ENCODE measurements at regions not wholly inside any gene's neighbourhood (a gene's known extent, or its start where the extent isn't known, plus 50 kb on each side); places are given as distances from the start of the nearest gene placed in this dataset.

DNA sequence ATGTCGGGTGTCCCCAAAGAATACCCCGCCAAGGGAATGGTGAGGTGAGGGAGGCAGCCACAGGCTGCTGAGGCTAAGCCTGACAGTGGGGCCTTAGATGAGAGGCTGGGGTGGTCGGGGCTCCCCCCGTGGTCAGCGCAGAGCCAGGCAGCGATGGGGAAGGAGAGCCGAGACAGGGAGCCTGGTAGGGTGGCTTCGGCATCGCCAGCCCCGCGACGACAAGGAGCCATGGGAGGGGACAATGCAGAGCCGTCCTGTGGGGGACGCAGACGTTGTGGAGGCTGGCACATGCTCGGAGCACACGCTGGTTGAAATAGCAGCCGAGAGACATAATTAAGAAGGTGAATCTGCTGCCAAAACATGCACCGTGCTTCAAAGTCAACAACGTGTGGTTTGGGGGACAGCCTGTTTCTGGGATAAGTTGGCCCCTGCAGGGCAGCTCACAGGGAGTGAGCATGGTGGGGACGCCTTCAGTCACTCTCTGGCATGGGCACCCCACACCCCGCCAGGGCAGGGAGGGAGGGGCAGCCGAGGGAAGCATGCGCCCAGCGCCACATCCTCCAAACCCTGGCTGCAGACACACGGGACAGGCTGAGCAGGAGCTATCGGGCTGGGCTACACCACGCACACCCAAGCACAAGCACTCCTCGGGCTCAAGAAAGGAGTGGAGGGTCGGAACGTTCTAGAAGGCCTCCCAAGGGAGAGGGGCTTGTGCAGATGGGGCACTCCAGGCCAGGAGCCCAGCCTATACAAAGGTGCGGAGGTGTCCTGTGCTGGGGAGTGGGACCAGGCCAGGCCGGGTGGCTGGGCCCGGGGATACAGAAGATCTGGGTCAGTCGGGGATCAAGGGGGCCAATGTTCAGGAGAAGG is 66.6 kb upstream of the C14orf180 start:
- ATAC-seq (peak in 1 of 2 experiments; percentile 31; a peak in 2 of 6 replicates), DNase-seq (ENCODE audit: low read depth in 1 of 2, low spot score in 1 of 2) (no peak), FAIRE-seq (no peak)
- H3K4me1 ChIP-seq: no peaks in the 10 kb centered on the region
- ChIA-PET POLR2A (no interaction called here), CTCF (interaction anchor here (1.2 to 1.8 kb wide), 4 partner anchors 52 to 419 kb away, joined by 3 to 6 read pairs (median 4); no protein-coding TSS in a partner anchor)
- H3K4me3 ChIP-seq: no peak overlapping the region
- TF ChIP-seq FOSL2 (IDR thresholded peaks at IDR 0.05) (no peak), FOSL2 (CRISPR knock-in tag; IDR thresholded peaks at IDR 0.05) (no peak), NR3C1 (IDR thresholded peaks at IDR 0.05) (no peak), BCL3 (IDR thresholded peaks at IDR 0.05) (no peak), BHLHE40 (IDR thresholded peaks at IDR 0.05; ENCODE audit: low read depth, low read length) (no peak), KDM1A (IDR thresholded peaks at IDR 0.05; ENCODE audit: low read depth) (no peak), HOXB13 (CRISPR knock-in tag; IDR thresholded peaks at IDR 0.05; ENCODE audit: low read depth) (no peak), PHF8 (IDR thresholded peaks at IDR 0.05; ENCODE audit: borderline replicate concordance, low read depth) (no peak), CHD4 (IDR thresholded peaks at IDR 0.05; ENCODE audit: borderline replicate concordance) (no peak), HDAC2 (IDR thresholded peaks at IDR 0.05) (no peak), ZFP36 (IDR thresholded peaks at IDR 0.05; ENCODE audit: borderline replicate concordance, partially characterized antibody) (no peak)
- H3K4me2 ChIP-seq: no peak overlapping the region
- 32% methylated on average over 35 of the region's 35 CpGs for WGBS (ENCODE audit: missing lambda C conversion rate)
- no peak overlapping the region for H3K27ac ChIP-seq
- H3K9me3 ChIP-seq: peaks cover 19% of the 10 kb centered on the region

DNA sequence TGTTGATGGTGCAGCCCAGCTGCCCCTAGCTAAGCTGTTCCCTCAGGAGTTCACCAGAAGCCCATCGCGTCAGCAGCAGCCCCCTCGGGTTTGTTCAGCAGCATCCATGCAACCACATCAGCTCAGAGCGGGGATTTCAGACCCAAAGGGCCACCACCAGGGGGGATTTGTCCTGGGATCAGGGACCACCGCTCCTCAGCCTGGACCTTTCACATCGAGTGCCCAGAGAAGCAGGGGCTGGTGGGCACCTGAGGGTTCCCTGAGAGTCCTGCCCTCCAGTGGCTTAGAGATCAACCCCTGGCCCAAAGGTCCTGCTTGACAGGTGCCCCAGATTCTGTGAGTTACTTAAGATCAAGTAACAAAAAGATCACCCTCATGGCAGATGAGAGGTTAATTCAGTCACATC is 65.9 kb upstream of the C14orf180 start:
- Histone ChIP-seq H3K4me3 (no peak overlapping the region), H3K9me3 (peaks cover 19% of the 10 kb centered on the region), H3K27ac (no peak overlapping the region), H3K4me2 (no peak overlapping the region), H3K4me1 (no peaks in the 10 kb centered on the region)
- ATAC-seq (no peak), FAIRE-seq (no peak), DNase-seq (ENCODE audit: low read depth in 1 of 2, low spot score in 1 of 2) (no peak)
- WGBS (ENCODE audit: missing lambda C conversion rate): 47% methylated on average over 6 of the region's 6 CpGs
- ChIA-PET POLR2A (no interaction called here), CTCF (interaction anchor here (1.2 to 1.7 kb wide), 2 partner anchors 127 to 419 kb away, joined by 3 to 5 read pairs; no protein-coding TSS in a partner anchor)
- TF ChIP-seq FOXS1 (CRISPR knock-in tag; IDR thresholded peaks at IDR 0.05) (no peak), PBX3 (IDR thresholded peaks at IDR 0.05) (no peak), CEBPB (IDR thresholded peaks at IDR 0.05) (no peak), RFX5 (IDR thresholded peaks at IDR 0.05) (no peak), KDM1A (IDR thresholded peaks at IDR 0.05; ENCODE audit: low read depth) (no peak), EHMT2 (IDR thresholded peaks at IDR 0.05; ENCODE audit: low read depth) (no peak), SREBF2 (IDR thresholded peaks at IDR 0.05) (no peak), JUN (IDR thresholded peaks at IDR 0.05) (no peak), RNF2 (IDR thresholded peaks at IDR 0.05; ENCODE audit: borderline replicate concordance, low read depth) (no peak)

DNA sequence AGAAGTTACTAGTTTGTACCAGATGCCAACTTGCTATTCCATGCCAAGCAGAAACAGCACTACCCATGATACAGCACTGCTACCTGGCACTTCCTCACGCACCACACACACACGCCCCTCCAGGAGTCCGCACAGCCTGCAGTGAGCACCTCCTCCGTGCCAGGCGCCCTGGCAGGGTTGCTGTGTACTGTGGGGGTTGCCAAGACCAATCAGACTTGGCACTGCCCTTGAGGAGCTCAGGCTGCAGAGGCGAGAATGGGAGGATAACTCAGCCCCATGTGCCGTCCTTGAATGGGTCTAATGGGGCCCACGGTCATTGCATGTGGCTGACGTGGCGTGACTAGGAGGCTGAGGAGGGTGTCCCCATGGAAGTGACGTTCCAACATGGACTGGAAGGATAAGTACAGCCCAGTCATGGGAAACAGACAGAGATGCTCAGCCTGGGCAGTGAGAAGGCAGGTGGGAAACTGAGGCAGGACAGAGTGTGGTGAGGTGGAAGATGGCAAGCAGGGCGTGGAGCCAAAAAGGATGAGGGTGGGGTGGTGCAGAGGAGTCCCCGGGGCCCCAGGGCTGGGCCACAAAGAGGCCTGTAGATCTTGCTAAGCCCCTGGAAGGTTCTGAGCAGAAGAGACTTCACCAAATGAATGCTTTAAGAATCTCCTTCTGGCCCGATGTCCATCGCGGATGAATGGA is 65.3 kb upstream of the C14orf180 start:
- FAIRE-seq: no peak
- no peak for DNase-seq (ENCODE audit: low read depth in 1 of 2, low spot score in 1 of 2)
- POLR2A ChIA-PET: no interaction called here
- TF ChIP-seq KDM5A (IDR thresholded peaks at IDR 0.05): no peak
- TF ChIP-seq CHD4 (IDR thresholded peaks at IDR 0.05; ENCODE audit: borderline replicate concordance): no peak
- no peak for TF ChIP-seq HDAC2 (IDR thresholded peaks at IDR 0.05)
- TF ChIP-seq ZSCAN20 (CRISPR knock-in tag; IDR thresholded peaks at IDR 0.05): no peak
- TF ChIP-seq MYC (IDR thresholded peaks at IDR 0.05; ENCODE audit: borderline replicate concordance, low read length): no peak
- no peak for TF ChIP-seq FOSL2 (IDR thresholded peaks at IDR 0.05)
- no peak for TF ChIP-seq FOSL2 (CRISPR knock-in tag; IDR thresholded peaks at IDR 0.05)
- no peak for TF ChIP-seq JUN (IDR thresholded peaks at IDR 0.05)
- no peak for TF ChIP-seq NR3C1 (IDR thresholded peaks at IDR 0.05)
- TF ChIP-seq PBX3 (IDR thresholded peaks at IDR 0.05): no peak
- no peak for TF ChIP-seq HOXB5 (CRISPR knock-in tag; IDR thresholded peaks at IDR 0.05)
- TF ChIP-seq FOSB (CRISPR knock-in tag; IDR thresholded peaks at IDR 0.05): no peak
- TF ChIP-seq HOXB13 (CRISPR knock-in tag; IDR thresholded peaks at IDR 0.05; ENCODE audit: low read depth): no peak
- TF ChIP-seq NPAS2 (CRISPR knock-in tag; IDR thresholded peaks at IDR 0.05; ENCODE audit: borderline replicate concordance): no peak
- TF ChIP-seq, protein P1, sequence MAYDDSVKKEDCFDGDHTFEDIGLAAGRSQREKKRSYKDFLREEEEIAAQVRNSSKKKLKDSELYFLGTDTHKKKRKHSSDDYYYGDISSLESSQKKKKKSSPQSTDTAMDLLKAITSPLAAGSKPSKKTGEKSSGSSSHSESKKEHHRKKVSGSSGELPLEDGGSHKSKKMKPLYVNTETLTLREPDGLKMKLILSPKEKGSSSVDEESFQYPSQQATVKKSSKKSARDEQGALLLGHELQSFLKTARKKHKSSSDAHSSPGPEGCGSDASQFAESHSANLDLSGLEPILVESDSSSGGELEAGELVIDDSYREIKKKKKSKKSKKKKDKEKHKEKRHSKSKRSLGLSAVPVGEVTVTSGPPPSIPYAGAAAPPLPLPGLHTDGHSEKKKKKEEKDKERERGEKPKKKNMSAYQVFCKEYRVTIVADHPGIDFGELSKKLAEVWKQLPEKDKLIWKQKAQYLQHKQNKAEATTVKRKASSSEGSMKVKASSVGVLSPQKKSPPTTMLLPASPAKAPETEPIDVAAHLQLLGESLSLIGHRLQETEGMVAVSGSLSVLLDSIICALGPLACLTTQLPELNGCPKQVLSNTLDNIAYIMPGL (CRISPR knock-in tag; IDR thresholded peaks at IDR 0.05; ENCODE audit: borderline replicate concordance): no peak
- TF ChIP-seq CHD2 (IDR thresholded peaks at IDR 0.05; ENCODE audit: low read length, partially characterized antibody): no peak

More for the DNA sequence above, 65.3 kb upstream of the C14orf180 start:
- Histone ChIP-seq H3K4me2 (no peak overlapping the region), H3K4me1 (no peaks in the 10 kb centered on the region), H3K27ac (no peak overlapping the region), H3K9me3 (peaks cover 19% of the 10 kb centered on the region), H3K4me3 (no peak overlapping the region)
- ATAC-seq: no peak
- WGBS (ENCODE audit: missing lambda C conversion rate): 21% methylated on average over 16 of the region's 16 CpGs
- CTCF ChIA-PET: interaction anchor here (0.9 to 1.7 kb wide), 2 partner anchors 31 to 420 kb away, joined by 3 to 5 read pairs; no protein-coding TSS in a partner anchor

Measured in A549 (cell line).